ENCODE measurements at regions not wholly inside any gene's neighbourhood (a gene's known extent, or its start where the extent isn't known, plus 50 kb on each side); places are given as distances from the start of the nearest gene placed in this dataset.
"Not testable (repeated sequence)": the region's sequence is repeated elsewhere in the genome, so short reads cannot be mapped to it uniquely, and the experiment has no call there.

DNA sequence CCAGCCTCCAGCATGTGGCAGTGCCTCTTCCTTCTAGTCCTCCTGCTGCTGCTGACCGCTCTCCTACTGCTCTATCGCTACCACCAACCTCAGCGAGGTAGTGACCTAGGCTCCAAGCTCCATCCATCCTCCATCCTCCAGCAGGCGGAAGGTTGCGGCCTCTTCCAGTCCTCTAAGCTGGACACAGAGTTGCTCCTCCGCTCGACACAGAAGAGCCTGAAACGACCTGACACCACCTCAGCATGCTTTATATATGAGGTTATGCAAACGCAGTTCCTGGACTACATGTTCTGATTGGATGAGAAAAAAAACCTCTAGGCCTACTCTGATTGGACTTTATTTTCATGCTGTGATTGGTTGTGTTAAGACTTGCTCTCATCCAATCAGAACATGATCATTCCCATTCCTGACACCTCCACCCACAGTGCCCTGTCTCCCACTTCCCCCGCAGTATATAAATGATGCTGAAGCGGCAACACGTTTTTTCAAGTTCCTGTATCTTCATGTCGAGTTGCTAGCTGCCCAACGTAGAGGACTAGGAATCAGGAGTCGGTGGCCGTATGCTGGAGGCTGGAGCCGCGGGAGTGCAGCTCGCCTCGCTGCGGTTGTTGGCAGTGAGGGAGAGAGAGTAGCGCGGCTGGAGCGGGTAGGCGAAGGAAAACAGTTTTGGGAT, 398.1 kb downstream of the KCNJ18 start:
- no peaks in the 10 kb centered on the region for H3K4me1 ChIP-seq
- TF ChIP-seq POLR2AphosphoS5 (IDR thresholded peaks at IDR 0.05) (no peak), POLR2A (IDR thresholded peaks at IDR 0.05) (no peak)
- 91% methylated on average over 25 of the region's 25 CpGs; no CpG with 5 or more reads in 1 of the 2 donors for WGBS, 2 donors (ENCODE audit: low coverage in 1 of 2)

DNA sequence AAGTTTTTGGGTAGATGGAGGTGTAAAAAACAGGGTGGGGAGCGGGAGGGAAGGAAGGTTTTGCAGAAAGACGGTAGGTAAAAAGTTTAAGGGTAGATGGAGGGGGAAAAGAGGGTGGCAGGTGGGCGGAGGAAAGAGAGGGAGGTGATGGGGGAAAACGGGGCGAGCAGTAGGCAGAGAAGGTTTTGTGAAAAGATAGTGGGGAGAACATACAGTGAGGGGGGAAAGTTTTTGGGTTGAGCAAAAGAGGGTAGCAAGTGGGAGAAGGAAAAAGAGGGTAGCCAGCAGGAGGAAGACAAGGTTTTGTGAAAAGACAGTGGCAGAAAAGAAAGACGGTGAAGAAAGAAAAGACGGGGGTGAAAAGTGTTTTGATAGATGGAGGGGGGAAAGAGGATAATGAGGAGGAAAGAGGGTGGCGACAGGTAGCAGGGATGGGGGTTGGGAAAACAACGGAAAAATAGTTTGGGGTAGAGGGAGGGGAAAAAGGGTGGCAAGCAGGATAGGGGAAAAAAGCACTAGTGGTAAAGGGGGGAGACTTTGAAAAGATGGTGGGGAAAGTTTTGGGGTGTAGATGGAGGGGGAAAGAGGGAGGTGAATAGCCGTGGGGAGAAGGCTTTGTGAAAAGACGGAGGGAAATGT, 398.8 kb downstream of the KCNJ18 start:
- H3K36me3 ChIP-seq; H3K4me1 ChIP-seq; intact Hi-C loops (cut with DNase I; ENCODE audit: low total_unique reads); in situ Hi-C loops (cut with MboI; ENCODE audit: low pct_ligation_motif_present in 1 of 4, low pct_unique_long_range_greater_than_20kb in 1 of 4, low sequenced_read_pairs in 3 of 4); H3K9me3 ChIP-seq; DNase-seq; H3K27me3 ChIP-seq; H3K4me3 ChIP-seq; H3K27ac ChIP-seq: not testable (repeated sequence)
- 81 to 86% methylated on average over 7 to 11 of the region's 11 CpGs for WGBS, 2 donors (ENCODE audit: low coverage in 1 of 2)

More for the DNA sequence above, 398.1 kb downstream of the KCNJ18 start:
- intact Hi-C loops (cut with DNase I; ENCODE audit: low total_unique reads) = no loop called here
- no peak overlapping the region for H3K27ac ChIP-seq
- no peaks in the 10 kb centered on the region for H3K27me3 ChIP-seq
- DNase-seq = no peak
- H3K36me3 ChIP-seq = no peaks in the 10 kb centered on the region
- in situ Hi-C loops (cut with MboI; ENCODE audit: low pct_ligation_motif_present in 1 of 4, low pct_unique_long_range_greater_than_20kb in 1 of 4, low sequenced_read_pairs in 3 of 4) = no loop called here
- H3K9me3 ChIP-seq = no peaks in the 10 kb centered on the region
- H3K4me3 ChIP-seq = no peak overlapping the region

DNA sequence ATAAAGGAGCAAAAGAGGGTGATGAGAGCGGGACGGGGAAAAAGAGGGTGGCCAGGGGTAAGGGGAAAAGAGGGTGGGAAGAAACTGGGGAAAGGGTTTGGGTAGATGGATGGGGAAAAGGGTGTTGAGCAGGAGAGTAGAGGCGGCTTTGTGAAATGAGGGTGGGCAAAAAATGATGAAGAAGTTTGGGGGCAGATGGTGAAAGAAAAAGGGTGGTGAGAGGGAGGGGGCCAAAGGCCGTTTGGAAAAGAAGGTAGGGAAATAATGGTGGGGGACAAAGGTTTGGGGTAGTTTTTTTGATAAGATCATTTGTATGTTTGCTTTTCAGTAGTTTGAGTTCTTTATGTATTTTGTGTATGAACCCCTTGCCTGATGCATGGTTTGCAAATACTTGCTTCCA, 399.5 kb downstream of the KCNJ18 start:
- H3K9me3 ChIP-seq; H3K27me3 ChIP-seq; DNase-seq; H3K36me3 ChIP-seq; H3K4me1 ChIP-seq; intact Hi-C loops (cut with DNase I; ENCODE audit: low total_unique reads); in situ Hi-C loops (cut with MboI; ENCODE audit: low pct_ligation_motif_present in 1 of 4, low pct_unique_long_range_greater_than_20kb in 1 of 4, low sequenced_read_pairs in 3 of 4); H3K4me3 ChIP-seq; H3K27ac ChIP-seq: not testable (repeated sequence)
- WGBS, 2 donors (ENCODE audit: low coverage in 1 of 2) = 69 to 77% methylated on average over 2 to 4 of the region's 4 CpGs

DNA sequence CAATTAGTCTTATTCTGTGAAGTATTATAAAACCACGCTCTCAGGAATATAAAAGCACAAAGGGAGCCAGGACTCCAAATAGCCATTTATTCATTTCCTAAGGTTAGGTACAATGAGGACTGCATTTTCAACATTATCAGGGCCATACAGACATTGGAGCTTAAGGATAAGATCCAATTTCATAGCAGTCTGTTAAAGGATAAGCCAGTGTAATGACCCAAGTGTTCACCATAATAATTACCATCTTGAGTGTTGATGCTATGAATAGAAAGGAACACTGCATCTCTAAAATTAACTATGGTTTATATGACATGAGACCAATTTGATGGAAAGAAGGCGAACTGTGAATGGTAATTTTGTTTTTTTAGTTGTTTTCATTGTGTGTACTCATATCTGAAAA, 403.1 kb downstream of the KCNJ18 start:
- H3K9me3 ChIP-seq; H3K27ac ChIP-seq; in situ Hi-C loops (cut with MboI; ENCODE audit: low pct_ligation_motif_present in 1 of 4, low pct_unique_long_range_greater_than_20kb in 1 of 4, low sequenced_read_pairs in 3 of 4); H3K4me1 ChIP-seq; H3K27me3 ChIP-seq; DNase-seq; H3K36me3 ChIP-seq; intact Hi-C loops (cut with DNase I; ENCODE audit: low total_unique reads); H3K4me3 ChIP-seq: not testable (repeated sequence)
- 33 to 60% methylated on average over 1 to 2 of the region's 2 CpGs for WGBS, 2 donors (ENCODE audit: low coverage in 1 of 2)

DNA sequence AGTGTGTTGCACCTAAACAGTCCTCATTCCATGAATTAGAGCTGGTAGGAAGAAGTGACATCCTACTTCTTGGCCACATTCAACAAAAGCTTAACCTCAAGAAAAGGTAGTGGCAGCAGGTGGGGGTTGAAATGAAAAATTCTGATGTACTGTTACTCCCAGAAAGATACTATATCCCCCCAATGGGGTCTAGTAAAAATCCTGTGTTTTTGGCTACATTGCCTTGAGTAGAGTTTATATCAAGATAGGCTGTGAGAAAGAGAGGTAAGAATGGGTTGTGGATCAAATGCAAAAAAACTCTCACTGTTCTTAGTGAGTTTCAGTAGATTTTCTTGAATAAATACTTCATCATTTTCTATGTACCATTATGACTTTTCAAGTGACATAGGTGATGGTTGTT, 407.3 kb downstream of the KCNJ18 start:
- in situ Hi-C loops (cut with MboI; ENCODE audit: low pct_ligation_motif_present in 1 of 4, low pct_unique_long_range_greater_than_20kb in 1 of 4, low sequenced_read_pairs in 3 of 4); H3K4me3 ChIP-seq; H3K4me1 ChIP-seq; H3K27me3 ChIP-seq; H3K27ac ChIP-seq; H3K9me3 ChIP-seq; DNase-seq; H3K36me3 ChIP-seq; intact Hi-C loops (cut with DNase I; ENCODE audit: low total_unique reads): not testable (repeated sequence)

DNA sequence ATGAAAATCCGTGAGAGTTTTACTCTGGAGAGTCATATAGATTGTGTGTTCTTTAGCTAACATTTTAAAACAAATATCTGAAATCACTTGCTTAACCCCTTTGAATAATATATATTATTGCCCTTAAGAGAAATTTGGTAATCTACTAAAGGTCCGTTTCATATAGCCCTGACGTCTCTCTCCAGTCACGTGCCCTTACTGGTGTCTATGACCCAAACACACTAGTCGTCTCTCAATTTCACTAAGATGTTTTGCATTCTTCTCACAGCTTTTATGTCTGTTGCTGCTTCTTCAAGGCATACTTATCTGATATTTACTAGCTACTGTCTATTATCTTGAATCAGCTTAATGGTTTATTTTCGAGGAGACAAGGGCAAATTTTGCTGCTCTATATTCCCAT, 409.9 kb downstream of the KCNJ18 start:
- Histone ChIP-seq H3K27me3 (no peaks in the 10 kb centered on the region), H3K36me3 (no peaks in the 10 kb centered on the region), H3K9me3 (no peaks in the 10 kb centered on the region), H3K4me3 (no peak overlapping the region), H3K4me1 (no peaks in the 10 kb centered on the region), H3K27ac (no peak overlapping the region)
- no peak for DNase-seq
- intact Hi-C loops (cut with DNase I; ENCODE audit: low total_unique reads) = no loop called here
- 70 to 80% methylated on average over 6 of the region's 6 CpGs for WGBS, 2 donors (ENCODE audit: low coverage in 1 of 2)
- in situ Hi-C loops (cut with MboI; ENCODE audit: low pct_ligation_motif_present in 1 of 4, low pct_unique_long_range_greater_than_20kb in 1 of 4, low sequenced_read_pairs in 3 of 4) = no loop called here
- no peak for TF ChIP-seq EP300 (IDR thresholded peaks at IDR 0.05; ENCODE audit: low read depth)
- TF ChIP-seq POLR2A (IDR thresholded peaks at IDR 0.05) = no peak
- TF ChIP-seq, protein P1, sequence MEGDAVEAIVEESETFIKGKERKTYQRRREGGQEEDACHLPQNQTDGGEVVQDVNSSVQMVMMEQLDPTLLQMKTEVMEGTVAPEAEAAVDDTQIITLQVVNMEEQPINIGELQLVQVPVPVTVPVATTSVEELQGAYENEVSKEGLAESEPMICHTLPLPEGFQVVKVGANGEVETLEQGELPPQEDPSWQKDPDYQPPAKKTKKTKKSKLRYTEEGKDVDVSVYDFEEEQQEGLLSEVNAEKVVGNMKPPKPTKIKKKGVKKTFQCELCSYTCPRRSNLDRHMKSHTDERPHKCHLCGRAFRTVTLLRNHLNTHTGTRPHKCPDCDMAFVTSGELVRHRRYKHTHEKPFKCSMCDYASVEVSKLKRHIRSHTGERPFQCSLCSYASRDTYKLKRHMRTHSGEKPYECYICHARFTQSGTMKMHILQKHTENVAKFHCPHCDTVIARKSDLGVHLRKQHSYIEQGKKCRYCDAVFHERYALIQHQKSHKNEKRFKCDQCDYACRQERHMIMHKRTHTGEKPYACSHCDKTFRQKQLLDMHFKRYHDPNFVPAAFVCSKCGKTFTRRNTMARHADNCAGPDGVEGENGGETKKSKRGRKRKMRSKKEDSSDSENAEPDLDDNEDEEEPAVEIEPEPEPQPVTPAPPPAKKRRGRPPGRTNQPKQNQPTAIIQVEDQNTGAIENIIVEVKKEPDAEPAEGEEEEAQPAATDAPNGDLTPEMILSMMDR (IDR thresholded peaks at IDR 0.05) = no peak
- no peak for TF ChIP-seq POLR2AphosphoS5 (IDR thresholded peaks at IDR 0.05)

DNA sequence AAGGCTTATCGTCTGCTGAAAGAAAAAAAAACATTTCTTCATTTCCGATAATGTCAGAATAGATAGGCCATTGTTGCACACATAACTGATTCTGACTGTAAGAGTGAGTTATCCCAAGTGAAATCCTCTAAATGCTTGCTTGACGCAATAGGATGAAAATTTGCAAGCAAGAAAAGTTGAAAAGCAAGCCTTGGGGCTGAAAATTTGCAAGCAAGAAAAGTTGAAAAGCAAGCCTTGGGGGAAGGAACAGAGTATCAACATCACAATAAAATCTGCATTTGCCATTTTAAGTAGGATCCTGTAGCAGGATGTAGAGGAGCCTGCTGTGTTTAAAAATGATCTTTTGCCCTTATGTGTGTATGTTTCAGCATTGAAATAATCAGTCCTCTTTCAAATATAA, 424.4 kb downstream of the KCNJ18 start:
- H3K4me3 ChIP-seq; intact Hi-C loops (cut with DNase I; ENCODE audit: low total_unique reads); H3K27me3 ChIP-seq; H3K27ac ChIP-seq; H3K4me1 ChIP-seq; H3K9me3 ChIP-seq; in situ Hi-C loops (cut with MboI; ENCODE audit: low pct_ligation_motif_present in 1 of 4, low pct_unique_long_range_greater_than_20kb in 1 of 4, low sequenced_read_pairs in 3 of 4); DNase-seq; H3K36me3 ChIP-seq: not testable (repeated sequence)
- 27 to 42% methylated on average over 3 of the region's 3 CpGs for WGBS, 2 donors (ENCODE audit: low coverage in 1 of 2)

DNA sequence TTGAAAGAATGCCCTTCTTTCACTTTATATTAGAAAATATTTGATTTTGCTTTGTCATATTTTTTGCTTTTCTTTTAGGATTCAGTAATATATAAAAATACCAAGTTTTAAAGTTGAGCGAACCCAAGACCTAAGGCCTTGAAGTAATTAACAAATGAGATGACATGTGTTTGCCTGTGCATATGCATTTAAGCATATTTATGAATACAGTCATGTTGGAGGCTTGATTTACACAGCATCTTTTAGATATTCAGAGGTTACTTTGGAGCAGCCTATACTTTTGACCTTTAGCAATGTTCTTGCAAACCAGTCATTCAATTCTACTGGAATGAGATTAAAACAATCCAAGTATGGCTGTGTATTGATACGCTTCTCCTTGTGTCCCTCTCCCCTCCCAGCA, 425.1 kb downstream of the KCNJ18 start:
- H3K27ac ChIP-seq; H3K27me3 ChIP-seq; H3K4me3 ChIP-seq; intact Hi-C loops (cut with DNase I; ENCODE audit: low total_unique reads); H3K36me3 ChIP-seq; DNase-seq; H3K4me1 ChIP-seq; in situ Hi-C loops (cut with MboI; ENCODE audit: low pct_ligation_motif_present in 1 of 4, low pct_unique_long_range_greater_than_20kb in 1 of 4, low sequenced_read_pairs in 3 of 4); H3K9me3 ChIP-seq: not testable (repeated sequence)
- WGBS, 2 donors (ENCODE audit: low coverage in 1 of 2) = 47 to 82% methylated on average over 2 of the region's 2 CpGs

DNA sequence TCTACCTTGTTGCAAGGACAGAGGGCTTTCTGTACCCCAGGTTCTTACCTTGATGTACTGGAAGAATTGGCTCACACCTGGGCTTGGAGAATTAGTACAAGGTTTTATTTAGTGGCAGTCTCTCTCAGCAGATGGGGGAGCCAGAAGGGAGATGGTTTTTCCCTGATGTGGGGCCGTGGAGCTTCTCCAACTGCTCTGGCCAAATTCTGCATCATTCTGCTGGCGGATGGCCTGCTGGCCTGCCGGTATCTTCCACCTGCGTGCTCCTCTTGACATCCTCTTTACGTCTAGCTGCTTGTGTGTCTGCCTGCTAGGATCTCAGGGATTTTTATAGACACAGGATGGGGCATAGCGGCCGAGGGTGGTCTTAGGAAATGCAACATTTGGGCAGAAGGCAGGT, 426.7 kb downstream of the KCNJ18 start:
- H3K27me3 ChIP-seq; H3K9me3 ChIP-seq; intact Hi-C loops (cut with DNase I; ENCODE audit: low total_unique reads); H3K4me1 ChIP-seq; H3K4me3 ChIP-seq; H3K27ac ChIP-seq; H3K36me3 ChIP-seq; in situ Hi-C loops (cut with MboI; ENCODE audit: low pct_ligation_motif_present in 1 of 4, low pct_unique_long_range_greater_than_20kb in 1 of 4, low sequenced_read_pairs in 3 of 4); DNase-seq: not testable (repeated sequence)
- WGBS, 2 donors (ENCODE audit: low coverage in 1 of 2) = 73% methylated on average over 7 of the region's 7 CpGs; no CpG with 5 or more reads in 1 of the 2 donors

DNA sequence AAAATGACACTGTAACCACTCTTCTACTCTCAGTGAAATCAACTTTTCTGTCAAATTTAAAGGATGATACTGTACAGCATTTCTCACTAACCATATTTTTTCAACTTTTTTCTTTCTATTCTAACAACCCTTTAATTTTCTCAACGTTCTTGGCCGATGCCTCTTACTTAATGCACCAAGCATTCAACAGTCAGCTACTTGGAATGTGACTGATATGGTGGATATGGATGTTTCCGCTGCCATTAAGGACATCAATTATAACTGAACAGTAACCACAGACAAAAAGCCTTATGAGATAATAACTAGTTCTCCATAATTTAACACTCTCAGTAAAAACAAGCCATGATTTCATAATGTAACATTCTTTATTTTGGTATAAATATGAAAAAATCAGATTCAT, 427.4 kb downstream of the KCNJ18 start:
- intact Hi-C loops (cut with DNase I; ENCODE audit: low total_unique reads); H3K4me3 ChIP-seq; H3K4me1 ChIP-seq; H3K27ac ChIP-seq; H3K9me3 ChIP-seq; DNase-seq; H3K27me3 ChIP-seq; in situ Hi-C loops (cut with MboI; ENCODE audit: low pct_ligation_motif_present in 1 of 4, low pct_unique_long_range_greater_than_20kb in 1 of 4, low sequenced_read_pairs in 3 of 4); H3K36me3 ChIP-seq: not testable (repeated sequence)
- 79 to 87% methylated on average over 3 of the region's 3 CpGs for WGBS, 2 donors (ENCODE audit: low coverage in 1 of 2)
